Activated CD4-positive, CD25-positive, alpha-beta regulatory T cell treated with anti-CD3 and anti-CD28 coated beads, Interleukin-2, amount 50 U/mL, for 16 hours (primary cell): ENCODE measurements at regions not wholly inside any gene's neighbourhood (a gene's known extent, or its start where the extent isn't known, plus 50 kb on each side); places are given as distances from the start of the nearest gene placed in this dataset.
"Not testable (repeated sequence)": the region's sequence is repeated elsewhere in the genome, so short reads cannot be mapped to it uniquely, and the experiment has no call there.

ENCODE experiments used
- DNase-seq: peaks from one replicate; pipeline ENCODE4 v3.0.0-alpha.2; 2020; ENCODE audit warnings: low read depth, low spot score

DNA sequence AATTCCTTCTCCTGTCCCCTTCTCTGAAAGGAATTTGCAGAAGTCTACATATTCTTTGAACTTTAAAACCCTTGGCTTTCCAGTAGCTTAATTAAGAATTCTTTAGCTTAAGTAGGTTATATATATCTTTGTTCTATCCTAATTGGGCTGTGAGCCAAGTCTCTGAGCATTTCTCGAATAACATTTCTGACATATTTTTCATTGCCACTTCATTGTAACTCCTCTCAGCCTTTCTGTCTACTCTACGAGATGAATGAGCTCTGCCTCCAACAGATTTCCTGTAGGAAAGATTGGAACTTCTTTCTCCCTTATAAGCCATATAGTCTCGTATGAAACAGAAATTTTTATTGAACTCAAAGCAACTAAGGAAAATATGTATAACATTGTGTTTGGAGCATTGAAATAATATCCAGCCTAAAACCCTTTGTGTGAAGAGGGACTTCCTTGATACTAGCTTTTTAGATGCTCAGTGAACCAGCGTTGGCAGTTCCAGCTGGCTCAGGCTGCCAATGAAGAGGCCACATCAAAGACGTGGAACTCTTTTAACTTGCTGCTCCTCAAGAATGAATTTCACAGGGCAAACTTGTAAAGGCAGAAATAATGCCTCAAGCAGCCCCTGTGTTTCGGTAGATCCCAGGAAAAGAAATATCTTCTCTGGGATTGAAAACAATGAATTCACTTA lies 87.7 kb upstream of the NOX3 start:
- no peak for DNase-seq

DNA sequence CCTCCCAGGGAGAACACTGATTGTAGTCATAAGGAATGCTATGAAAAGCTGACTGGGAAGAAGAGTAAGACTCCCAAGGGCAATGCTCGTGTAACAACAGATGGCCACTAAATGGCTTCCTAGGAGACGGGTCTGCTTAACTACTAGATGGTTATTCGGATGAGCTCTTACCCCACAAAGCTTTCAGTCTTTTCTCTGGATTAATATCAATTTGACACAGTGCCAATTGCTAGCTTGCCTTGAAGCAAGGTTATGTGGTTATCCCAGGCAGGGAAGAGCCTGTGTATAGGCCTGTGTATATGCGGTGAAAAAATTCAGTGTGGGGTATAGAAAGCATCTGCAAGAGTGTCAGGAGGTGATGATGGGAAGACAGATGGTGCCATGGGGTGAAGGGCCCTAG lies 86.4 kb upstream of the NOX3 start:
- no peak for DNase-seq

DNA sequence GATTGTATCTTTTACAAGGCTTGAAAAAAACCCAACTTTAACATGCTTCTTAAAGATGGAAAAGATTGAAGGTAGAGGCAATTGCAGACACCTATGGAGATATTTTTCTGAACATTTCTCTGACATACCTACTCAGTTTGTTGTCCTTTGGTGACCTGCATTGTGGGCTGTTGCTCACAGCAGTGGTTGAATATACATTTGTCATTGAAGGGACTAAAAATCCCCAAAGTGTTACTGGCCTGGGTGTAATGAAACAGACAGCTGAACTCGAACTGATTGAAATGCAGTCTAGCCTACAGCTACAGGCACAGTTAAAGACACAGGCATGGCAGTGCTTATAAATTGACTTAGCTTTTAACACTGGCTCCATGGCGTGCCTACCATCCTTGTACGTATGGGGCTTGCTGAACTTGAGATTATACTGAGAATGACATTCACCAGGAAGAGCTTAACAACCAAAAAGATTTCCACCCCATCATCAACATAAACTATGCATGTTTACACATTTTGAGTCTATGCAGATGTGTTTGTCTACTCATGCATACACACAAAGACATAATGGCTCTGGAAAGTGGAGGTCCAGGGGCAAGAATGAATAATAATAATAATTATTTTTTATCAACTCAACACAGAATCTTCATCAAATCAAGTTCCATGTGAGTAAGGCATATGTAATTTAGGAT lies 83.2 kb upstream of the NOX3 start:
- DNase-seq, result no peak

- DNase-seq, result no peak
Measured at GRCh38 chr6:155534678-155535077, 79.0 kb upstream of the NOX3 start.

- no peak for DNase-seq
Measured at GRCh38 chr6:155530219-155530834, 74.7 kb upstream of the NOX3 start.

DNA sequence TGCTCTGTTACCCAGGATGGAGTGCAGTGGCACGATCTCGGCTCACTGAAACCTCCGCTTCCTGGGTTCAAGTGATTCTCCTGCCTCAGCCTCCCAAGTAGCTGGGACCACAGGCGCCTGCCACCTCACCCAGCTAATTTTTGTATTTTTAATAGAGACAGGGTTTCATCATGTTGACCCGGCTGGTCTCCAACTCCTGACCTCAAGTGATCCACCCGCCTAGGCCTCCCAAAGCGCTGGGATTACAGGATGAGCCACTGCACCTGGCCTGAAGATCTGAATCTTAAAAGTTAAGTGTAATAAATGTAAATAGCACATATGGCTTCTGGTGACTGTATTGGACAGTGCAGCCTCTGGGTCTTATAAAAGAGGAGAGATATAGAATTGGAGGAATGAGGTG lies 74.2 kb upstream of the NOX3 start:
- DNase-seq, result not testable (repeated sequence)

GRCh38 chr6:155528982-155529453 lies 73.4 kb upstream of the NOX3 start:
- no peak for DNase-seq

DNA sequence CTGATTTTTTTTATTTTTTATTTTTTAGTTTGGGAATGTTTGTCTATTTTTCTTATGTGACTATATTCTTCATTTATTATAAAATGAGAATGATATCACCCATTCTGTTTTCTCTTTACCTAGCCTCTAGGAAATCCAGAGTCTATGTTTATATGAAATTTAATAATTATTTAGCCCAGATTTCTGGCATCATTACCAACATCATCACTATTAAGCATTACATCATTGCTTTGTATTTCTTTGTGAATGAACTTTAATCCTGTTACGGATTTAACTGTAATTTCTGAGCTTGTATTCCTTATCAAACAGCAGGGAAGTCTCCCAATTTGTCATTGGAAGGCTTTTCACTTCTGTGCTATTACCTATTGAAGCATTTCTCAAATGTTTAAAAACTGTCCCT lies 72.7 kb upstream of the NOX3 start:
- no peak for DNase-seq

- no peak for DNase-seq
Measured at GRCh38 chr6:155527443-155527842, 71.8 kb upstream of the NOX3 start.

- no peak for DNase-seq
Measured at GRCh38 chr6:155523821-155524651, 68.4 kb upstream of the NOX3 start.

DNA sequence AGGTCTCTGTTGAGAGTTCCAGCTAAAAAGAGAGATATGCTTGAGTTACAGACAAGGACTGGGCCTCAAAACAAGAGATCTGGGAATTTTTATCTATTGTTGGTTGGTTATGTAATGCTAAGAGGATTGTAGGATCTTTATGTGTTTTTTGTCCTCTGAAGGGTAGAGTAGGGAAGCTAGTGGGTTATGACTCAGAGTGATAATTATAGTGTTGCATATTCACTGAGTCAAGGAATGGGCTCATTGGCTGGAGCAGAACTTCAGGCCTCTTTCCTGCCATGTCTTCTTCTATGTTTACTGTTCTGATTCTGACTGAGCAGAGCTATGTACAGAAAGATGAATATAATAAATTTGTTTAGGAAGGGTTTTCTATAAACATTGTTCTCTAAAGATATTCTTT lies 66.1 kb upstream of the NOX3 start:
- no peak for DNase-seq

GRCh38 chr6:155520078-155520477 lies 64.4 kb upstream of the NOX3 start:
- no peak for DNase-seq

DNA sequence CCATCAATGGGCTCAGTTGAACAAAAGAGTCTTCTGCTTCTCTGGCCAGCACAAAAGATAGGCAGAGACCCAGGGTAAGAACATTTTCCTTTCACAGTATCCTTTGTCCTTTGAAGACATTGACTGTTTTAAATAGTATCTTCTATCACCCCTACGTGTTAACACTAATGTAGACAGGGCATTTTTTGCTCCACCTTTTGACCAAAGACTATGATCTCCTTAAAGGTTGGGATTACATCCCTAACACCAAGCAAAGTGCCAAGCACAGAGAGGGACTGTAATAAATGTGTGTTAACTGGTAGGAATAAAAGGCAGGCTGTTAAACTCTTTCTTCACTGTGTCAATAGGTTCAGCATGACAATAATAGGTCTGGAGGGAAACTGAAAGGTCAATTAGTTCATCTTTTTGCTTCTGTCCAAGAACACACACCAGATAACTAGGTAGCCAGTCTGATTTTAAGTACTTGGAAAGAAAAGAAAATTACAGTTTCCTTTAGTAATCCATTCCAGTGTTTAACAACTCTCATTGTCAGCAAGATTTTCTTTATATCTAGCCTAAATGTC lies 63.6 kb upstream of the NOX3 start:
- no peak for DNase-seq

- no peak for DNase-seq
Measured at GRCh38 chr6:155517294-155517693, 61.7 kb upstream of the NOX3 start.

- no peak for DNase-seq
Measured at GRCh38 chr6:155510879-155511278, 55.2 kb upstream of the NOX3 start.

DNA sequence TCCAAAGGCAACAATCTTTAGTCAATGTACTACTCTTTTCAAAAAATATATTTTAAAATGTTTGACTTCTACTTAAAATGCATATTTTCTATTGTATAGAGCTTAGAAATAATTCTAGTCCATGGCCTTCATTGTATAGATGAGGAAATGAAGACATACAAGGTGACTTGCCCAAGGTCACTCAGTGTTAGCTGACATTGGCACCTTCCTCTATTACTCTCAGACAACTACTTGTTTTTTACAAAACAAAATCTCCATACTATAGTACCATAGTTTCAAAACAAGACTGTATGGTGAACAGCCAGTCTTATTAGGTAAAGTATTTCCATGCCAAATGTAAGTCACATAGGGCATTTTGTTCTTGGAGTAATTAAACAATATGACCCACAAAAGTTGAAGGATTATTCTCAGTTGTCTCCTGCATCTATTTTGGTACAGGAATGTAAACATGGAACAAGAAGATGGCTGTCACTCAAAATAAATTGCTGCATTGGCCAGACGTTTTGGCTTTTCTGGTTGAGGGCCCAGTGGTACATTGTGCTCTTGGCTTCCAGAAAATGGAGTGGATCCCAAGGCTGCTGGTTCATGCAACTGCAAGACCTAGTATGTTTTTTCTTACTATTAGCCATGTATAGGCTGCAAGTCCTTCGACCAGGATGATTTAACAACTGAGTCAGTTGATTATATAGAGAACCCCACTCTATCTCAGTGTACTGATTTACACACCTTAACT lies 54.3 kb upstream of the NOX3 start:
- no peak for DNase-seq

DNA sequence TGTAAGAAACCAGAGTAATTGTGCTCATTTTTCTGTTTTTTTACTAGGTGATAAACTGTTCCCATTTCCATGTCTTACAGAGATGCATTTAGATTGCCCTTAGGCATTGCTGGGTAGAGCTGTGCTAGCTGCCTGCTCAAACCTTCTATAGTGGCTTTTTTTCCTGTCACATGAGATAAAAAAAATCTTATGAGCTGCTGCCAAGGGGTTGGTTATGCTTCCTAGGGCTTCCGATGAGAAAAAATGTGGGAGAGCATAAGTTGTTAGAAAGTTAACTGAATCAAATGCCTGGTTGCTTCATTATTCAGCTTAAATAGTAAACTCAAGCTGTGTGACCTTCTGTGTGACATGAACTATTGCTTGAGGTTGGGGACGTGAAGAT lies 50.0 kb upstream of the NOX3 start:
- no peak for DNase-seq
